ENCODE measurements at regions not wholly inside any gene's neighbourhood (a gene's known extent, or its start where the extent isn't known, plus 50 kb on each side); places are given as distances from the start of the nearest gene placed in this dataset.

DNA sequence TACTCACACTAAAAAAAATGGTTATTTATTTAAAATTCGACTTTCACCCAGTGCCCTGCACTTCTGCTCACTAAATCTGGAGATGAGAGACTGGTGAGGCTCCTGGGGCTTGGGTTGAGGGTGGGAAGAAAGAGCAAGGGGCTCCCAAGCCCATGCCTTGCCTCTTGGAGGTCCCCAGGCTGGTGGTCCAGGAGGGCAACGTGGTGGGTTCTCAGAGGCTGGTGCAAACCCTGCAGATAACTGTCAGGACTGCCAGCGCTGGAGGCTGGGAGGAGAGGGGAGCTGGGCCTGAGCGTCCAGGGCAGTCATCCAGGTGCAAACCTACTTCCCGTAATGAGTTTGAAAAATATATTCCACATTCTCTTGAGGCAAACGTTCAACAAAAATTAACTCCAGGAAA, 528.3 kb downstream of the GLRX3 start:
- H3K18ac ChIP-seq (ENCODE audit: low read length), result no peak overlapping the region
- H3K79me1 ChIP-seq (ENCODE audit: low read length), result no peaks in the 10 kb centered on the region
- no peak overlapping the region for H4K5ac ChIP-seq (ENCODE audit: low read length)
- no peak overlapping the region for H3K4me2 ChIP-seq (ENCODE audit: low read length)
- H3K4me1 ChIP-seq (ENCODE audit: control insufficient read depth, low read depth, low read length), result no peaks in the 10 kb centered on the region
- no peak overlapping the region for H3K9ac ChIP-seq (ENCODE audit: low read length)
- no peak overlapping the region for H3K27ac ChIP-seq (ENCODE audit: low read depth, low read length)
- no peak overlapping the region for H4K8ac ChIP-seq (ENCODE audit: low read depth, low read length)
- no peak for DNase-seq
- no peaks in the 10 kb centered on the region for H3K36me3 ChIP-seq (ENCODE audit: control insufficient read depth, insufficient read depth, low read length)
- no peaks in the 10 kb centered on the region for H3K79me2 ChIP-seq (ENCODE audit: control insufficient read depth, insufficient read depth, low read length)
- H2AK5ac ChIP-seq (ENCODE audit: low read length), result no peak overlapping the region
- no peak overlapping the region for H3K23ac ChIP-seq (ENCODE audit: low read length)
- whole genome bisulfite sequencing (ENCODE audit: extremely low coverage, insufficient coverage, low lambda C conversion rate), result no CpG with 5 or more reads among the region's 6 CpGs
- no peak overlapping the region for H3K4me3 ChIP-seq (ENCODE audit: low read length)
- no peak overlapping the region for H2BK15ac ChIP-seq (replicated peaks; ENCODE audit: low read depth)
- H2BK120ac ChIP-seq (ENCODE audit: low read depth, low read length), result no peak overlapping the region
- no peak overlapping the region for H3K56ac ChIP-seq (ENCODE audit: low read length)
- no peaks in the 10 kb centered on the region for H3K27me3 ChIP-seq (ENCODE audit: insufficient read depth, low read length, poor library complexity)
- no peak overlapping the region for H2BK5ac ChIP-seq (ENCODE audit: low read length)
- no peak overlapping the region for H3K4ac ChIP-seq (ENCODE audit: low read depth, low read length)

DNA sequence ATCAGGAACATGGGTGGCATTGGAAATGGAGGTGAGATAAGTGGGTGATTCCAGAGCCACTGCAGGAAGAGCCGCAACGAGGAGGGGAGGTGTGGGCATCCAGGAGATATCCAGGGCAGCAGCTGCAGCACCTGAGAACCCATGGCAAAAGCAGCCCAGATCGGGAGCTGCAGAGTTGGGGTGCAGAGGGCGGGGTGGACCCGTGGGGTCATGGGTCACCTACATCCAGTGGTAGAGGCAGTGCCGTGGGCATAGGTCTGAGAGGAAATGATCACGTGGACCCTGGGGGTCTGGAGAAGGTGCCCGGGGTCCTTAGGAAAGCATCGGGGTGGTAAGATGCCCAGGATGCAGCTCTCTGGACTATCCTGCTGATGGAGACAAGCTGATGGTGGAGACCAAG, 530.0 kb downstream of the GLRX3 start:
- Histone ChIP-seq H3K79me2 (ENCODE audit: control insufficient read depth, insufficient read depth, low read length) (no peaks in the 10 kb centered on the region), H3K23ac (ENCODE audit: low read length) (no peak overlapping the region), H2BK120ac (ENCODE audit: low read depth, low read length) (no peak overlapping the region), H3K4ac (ENCODE audit: low read depth, low read length) (no peak overlapping the region), H3K56ac (ENCODE audit: low read length) (no peak overlapping the region), H3K4me3 (ENCODE audit: low read length) (no peak overlapping the region), H2BK15ac (replicated peaks; ENCODE audit: low read depth) (no peak overlapping the region), H3K9ac (ENCODE audit: low read length) (no peak overlapping the region), H3K4me2 (ENCODE audit: low read length) (no peak overlapping the region), H3K27me3 (ENCODE audit: insufficient read depth, low read length, poor library complexity) (no peaks in the 10 kb centered on the region), H4K5ac (ENCODE audit: low read length) (no peak overlapping the region), H3K79me1 (ENCODE audit: low read length) (no peaks in the 10 kb centered on the region), H3K27ac (ENCODE audit: low read depth, low read length) (no peak overlapping the region), H2AK5ac (ENCODE audit: low read length) (no peak overlapping the region), H3K18ac (ENCODE audit: low read length) (no peak overlapping the region), H2BK5ac (ENCODE audit: low read length) (no peak overlapping the region), H3K4me1 (ENCODE audit: control insufficient read depth, low read depth, low read length) (no peaks in the 10 kb centered on the region), H4K8ac (ENCODE audit: low read depth, low read length) (no peak overlapping the region), H3K36me3 (ENCODE audit: control insufficient read depth, insufficient read depth, low read length) (no peaks in the 10 kb centered on the region)
- DNase-seq, result no peak
- no CpG with 5 or more reads among the region's 9 CpGs for WGBS (ENCODE audit: extremely low coverage, insufficient coverage, low lambda C conversion rate)

DNA sequence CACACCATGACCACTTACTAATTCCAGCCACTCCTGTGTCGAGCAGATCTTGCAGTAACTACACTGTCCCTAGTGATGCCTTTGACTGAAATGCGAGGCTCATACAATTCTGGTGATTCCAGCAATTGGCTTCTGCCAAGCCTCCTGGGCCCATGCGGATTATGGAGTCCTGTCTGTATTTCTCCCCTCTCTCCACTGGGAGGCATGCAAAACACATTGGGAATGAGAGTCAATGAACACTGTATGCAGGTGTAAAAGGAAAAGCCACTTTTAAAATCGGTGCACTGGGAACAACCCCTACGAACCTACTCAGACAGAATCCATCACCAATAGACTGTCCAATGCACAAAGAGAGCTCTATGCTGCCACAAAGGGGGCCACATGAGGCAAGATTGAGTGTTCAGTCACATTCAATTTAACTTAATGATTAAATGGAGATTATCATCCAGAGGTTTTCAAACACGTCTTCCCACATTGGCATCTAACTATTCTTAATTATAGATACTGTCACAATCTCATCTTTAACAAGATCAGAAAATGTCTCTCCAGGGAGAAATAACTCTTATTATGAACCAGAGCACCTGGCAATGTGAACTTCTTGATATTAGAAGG, 550.6 kb downstream of the GLRX3 start:
- no CpG with 5 or more reads among the region's 6 CpGs for WGBS (ENCODE audit: extremely low coverage, insufficient coverage, low lambda C conversion rate)
- Histone ChIP-seq H3K36me3 (ENCODE audit: control insufficient read depth, insufficient read depth, low read length) (no peaks in the 10 kb centered on the region), H3K9ac (ENCODE audit: low read length) (no peak overlapping the region), H3K27me3 (ENCODE audit: insufficient read depth, low read length, poor library complexity) (no peaks in the 10 kb centered on the region), H4K5ac (ENCODE audit: low read length) (no peak overlapping the region), H4K8ac (ENCODE audit: low read depth, low read length) (no peak overlapping the region), H3K56ac (ENCODE audit: low read length) (no peak overlapping the region), H2AK5ac (ENCODE audit: low read length) (no peak overlapping the region), H3K18ac (ENCODE audit: low read length) (no peak overlapping the region), H3K27ac (ENCODE audit: low read depth, low read length) (no peak overlapping the region), H3K4me3 (ENCODE audit: low read length) (no peak overlapping the region), H3K23ac (ENCODE audit: low read length) (no peak overlapping the region), H3K4me2 (ENCODE audit: low read length) (no peak overlapping the region), H3K4ac (ENCODE audit: low read depth, low read length) (no peak overlapping the region), H2BK5ac (ENCODE audit: low read length) (no peak overlapping the region), H2BK15ac (replicated peaks; ENCODE audit: low read depth) (no peak overlapping the region), H3K4me1 (ENCODE audit: control insufficient read depth, low read depth, low read length) (no peaks in the 10 kb centered on the region), H3K79me1 (ENCODE audit: low read length) (no peaks in the 10 kb centered on the region), H2BK120ac (ENCODE audit: low read depth, low read length) (no peak overlapping the region), H3K79me2 (ENCODE audit: control insufficient read depth, insufficient read depth, low read length) (no peaks in the 10 kb centered on the region)
- DNase-seq, result peak; percentile 80

DNA sequence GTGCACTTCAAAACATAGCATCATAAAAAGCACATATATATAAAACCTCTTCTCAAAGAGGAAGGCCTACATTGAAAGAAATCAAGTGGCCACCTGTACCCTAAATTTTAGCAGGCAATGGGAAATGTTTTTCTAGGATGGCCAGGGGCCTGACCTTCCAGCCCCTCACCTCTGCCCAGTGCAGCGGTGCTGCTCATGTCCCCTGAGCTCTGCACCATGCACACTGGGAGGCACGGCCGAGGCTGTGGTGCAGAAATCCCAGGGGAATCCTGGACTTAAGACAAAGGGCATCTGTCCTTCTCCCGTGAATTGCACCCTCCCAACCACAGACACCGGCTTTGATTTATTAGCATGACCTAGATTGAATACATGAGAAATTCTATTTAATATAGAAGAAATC, 551.4 kb downstream of the GLRX3 start:
- no peaks in the 10 kb centered on the region for H3K36me3 ChIP-seq (ENCODE audit: control insufficient read depth, insufficient read depth, low read length)
- no peak overlapping the region for H3K9ac ChIP-seq (ENCODE audit: low read length)
- no peak for DNase-seq
- no peaks in the 10 kb centered on the region for H3K79me1 ChIP-seq (ENCODE audit: low read length)
- no peak overlapping the region for H3K27ac ChIP-seq (ENCODE audit: low read depth, low read length)
- H3K4ac ChIP-seq (ENCODE audit: low read depth, low read length), result no peak overlapping the region
- H3K27me3 ChIP-seq (ENCODE audit: insufficient read depth, low read length, poor library complexity), result no peaks in the 10 kb centered on the region
- H3K18ac ChIP-seq (ENCODE audit: low read length), result no peak overlapping the region
- no peak overlapping the region for H3K56ac ChIP-seq (ENCODE audit: low read length)
- H4K5ac ChIP-seq (ENCODE audit: low read length), result no peak overlapping the region
- H3K79me2 ChIP-seq (ENCODE audit: control insufficient read depth, insufficient read depth, low read length), result no peaks in the 10 kb centered on the region
- no peak overlapping the region for H2BK120ac ChIP-seq (ENCODE audit: low read depth, low read length)
- H3K4me2 ChIP-seq (ENCODE audit: low read length), result no peak overlapping the region
- H3K23ac ChIP-seq (ENCODE audit: low read length), result no peak overlapping the region
- H2AK5ac ChIP-seq (ENCODE audit: low read length), result no peak overlapping the region
- H4K8ac ChIP-seq (ENCODE audit: low read depth, low read length), result no peak overlapping the region
- H3K4me1 ChIP-seq (ENCODE audit: control insufficient read depth, low read depth, low read length), result no peaks in the 10 kb centered on the region
- H2BK15ac ChIP-seq (replicated peaks; ENCODE audit: low read depth), result no peak overlapping the region
- H2BK5ac ChIP-seq (ENCODE audit: low read length), result no peak overlapping the region
- no CpG with 5 or more reads among the region's 5 CpGs for WGBS (ENCODE audit: extremely low coverage, insufficient coverage, low lambda C conversion rate)
- no peak overlapping the region for H3K4me3 ChIP-seq (ENCODE audit: low read length)

DNA sequence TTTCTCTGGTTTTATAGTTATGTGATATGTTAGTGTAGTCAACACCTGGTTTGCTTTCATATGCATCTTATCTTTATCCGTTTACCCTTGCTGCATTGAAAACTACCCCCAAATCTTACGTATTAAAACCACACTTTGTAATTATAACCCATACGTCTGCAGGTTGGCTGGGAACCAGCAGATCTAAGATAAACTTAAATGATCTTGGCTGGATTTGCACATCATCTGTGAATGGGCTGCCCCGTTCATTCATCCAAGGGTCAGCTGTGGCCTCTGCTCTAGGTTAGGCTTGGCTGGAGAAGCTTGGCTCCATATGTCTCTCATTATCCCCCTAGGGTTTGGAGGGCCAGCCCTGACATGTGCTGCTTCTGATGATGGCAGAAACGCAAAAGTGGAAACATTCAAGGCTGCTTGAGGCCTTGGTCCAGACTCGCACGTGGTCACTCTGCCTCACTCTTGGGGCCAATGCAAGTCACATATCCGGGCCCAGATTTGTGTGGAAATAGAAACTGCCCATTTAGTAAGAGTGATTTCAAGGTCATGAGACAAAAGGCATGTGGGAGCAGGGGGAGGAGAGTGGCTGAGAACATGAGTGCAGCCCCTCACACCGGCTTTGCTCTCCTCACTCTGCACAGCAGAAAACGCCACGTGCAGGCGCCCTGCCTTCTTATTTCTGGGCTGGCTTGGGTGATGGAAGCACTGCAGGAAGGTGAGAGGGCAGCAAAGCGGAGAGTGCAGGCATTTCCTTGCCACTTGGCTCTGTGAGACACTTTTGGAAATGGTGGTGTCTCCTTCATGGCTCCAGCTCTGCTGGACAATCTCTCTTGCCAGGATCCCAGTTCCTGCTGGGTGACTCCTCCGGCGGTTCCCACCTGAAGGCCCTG, 553.8 kb downstream of the GLRX3 start:
- Histone ChIP-seq H3K23ac (ENCODE audit: low read length) (no peak overlapping the region), H3K4me1 (ENCODE audit: control insufficient read depth, low read depth, low read length) (no peaks in the 10 kb centered on the region), H3K4me2 (ENCODE audit: low read length) (no peak overlapping the region), H4K8ac (ENCODE audit: low read depth, low read length) (no peak overlapping the region), H2BK120ac (ENCODE audit: low read depth, low read length) (no peak overlapping the region), H3K18ac (ENCODE audit: low read length) (no peak overlapping the region), H3K56ac (ENCODE audit: low read length) (no peak overlapping the region), H3K36me3 (ENCODE audit: control insufficient read depth, insufficient read depth, low read length) (no peaks in the 10 kb centered on the region), H4K5ac (ENCODE audit: low read length) (no peak overlapping the region), H2AK5ac (ENCODE audit: low read length) (no peak overlapping the region), H3K9ac (ENCODE audit: low read length) (no peak overlapping the region), H3K4me3 (ENCODE audit: low read length) (no peak overlapping the region), H3K27me3 (ENCODE audit: insufficient read depth, low read length, poor library complexity) (no peaks in the 10 kb centered on the region), H3K79me2 (ENCODE audit: control insufficient read depth, insufficient read depth, low read length) (no peaks in the 10 kb centered on the region), H2BK15ac (replicated peaks; ENCODE audit: low read depth) (no peak overlapping the region), H3K79me1 (ENCODE audit: low read length) (no peaks in the 10 kb centered on the region), H2BK5ac (ENCODE audit: low read length) (no peak overlapping the region), H3K27ac (ENCODE audit: low read depth, low read length) (no peak overlapping the region), H3K4ac (ENCODE audit: low read depth, low read length) (no peak overlapping the region)
- no peak for DNase-seq
- no CpG with 5 or more reads among the region's 15 CpGs for WGBS (ENCODE audit: extremely low coverage, insufficient coverage, low lambda C conversion rate)

All from mesendoderm (in vitro differentiated cells).